NCI-H774 (cell line): ENCODE measurements at regions not wholly inside any gene's neighbourhood (a gene's known extent, or its start where the extent isn't known, plus 50 kb on each side); places are given as distances from the start of the nearest gene placed in this dataset.

Experiments used
- DNase-seq: peaks from one replicate; lab custom pipeline; 2025; lab: John Stamatoyannopoulos, UW

- no peak for DNase-seq
These were observed 208.4 kb downstream of the GASK1B start for GRCh38 chr4:157964463-157964862.

- DNase-seq, result no peak
These were observed 211.4 kb downstream of the GASK1B start for GRCh38 chr4:157961229-157961990.

GRCh38 chr4:157957905-157958304 lies 214.9 kb downstream of the GASK1B start:
- DNase-seq, result no peak

GRCh38 chr4:157942017-157942416 lies 230.8 kb downstream of the GASK1B start:
- no peak for DNase-seq

DNA sequence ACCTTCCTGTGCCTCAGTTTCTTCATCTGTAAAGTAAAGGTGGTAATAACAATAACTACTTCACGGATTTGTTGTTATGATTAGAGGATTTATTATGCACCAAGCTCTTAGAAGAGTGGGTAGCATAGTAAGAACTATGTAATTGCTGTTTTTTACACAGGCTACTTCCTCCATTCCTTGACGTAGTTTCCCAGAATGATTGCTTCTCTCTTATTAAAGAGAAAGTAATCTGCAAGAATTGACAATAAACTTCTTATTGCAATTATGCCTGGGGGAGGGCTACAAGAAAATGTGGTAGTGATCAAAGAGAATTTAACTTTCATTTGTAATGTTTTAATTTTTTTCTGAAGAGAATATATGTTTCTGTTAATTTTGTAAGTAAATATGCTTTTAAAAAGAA lies 238.7 kb downstream of the GASK1B start:
- no peak for DNase-seq

- no peak for DNase-seq
These were observed 239.9 kb downstream of the GASK1B start for GRCh38 chr4:157932936-157933335.

- no peak for DNase-seq
These were observed 243.3 kb downstream of the GASK1B start for GRCh38 chr4:157929486-157929885.

DNA sequence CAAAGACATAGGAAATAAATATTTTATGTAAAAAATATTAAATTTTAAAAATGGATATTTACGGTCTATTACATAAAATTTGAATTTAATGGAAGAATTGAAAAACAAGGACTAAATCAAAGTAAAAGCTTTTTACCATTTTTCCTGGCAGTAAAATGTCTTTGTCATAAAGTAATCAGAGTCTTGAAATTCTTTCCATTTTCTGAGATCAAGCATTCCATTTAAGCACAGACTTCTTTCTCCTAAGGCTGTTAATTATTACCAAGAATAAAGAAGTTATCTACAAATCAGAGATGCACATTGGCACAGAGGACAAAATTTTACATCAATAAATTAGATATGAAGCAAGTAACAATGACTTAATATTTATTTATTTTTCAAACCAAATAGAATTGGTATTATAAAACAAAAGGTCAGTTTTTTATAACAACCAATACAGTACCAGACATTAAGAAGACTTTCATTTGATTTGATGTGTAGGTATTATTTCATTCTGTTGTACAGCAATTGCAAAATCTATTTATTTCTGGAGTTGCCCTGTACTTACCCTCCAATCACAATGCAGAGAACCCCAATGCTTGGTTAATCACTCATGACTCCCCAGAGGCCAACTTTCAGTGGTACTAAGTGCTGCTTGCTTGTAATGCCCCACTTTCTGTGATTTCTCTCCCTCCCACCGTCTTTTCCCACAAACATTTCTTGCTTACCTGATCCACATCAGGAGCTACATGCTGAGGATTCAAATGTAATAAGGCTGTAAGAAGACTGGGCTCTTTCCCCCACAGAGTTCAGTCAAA lies 254.6 kb downstream of the GASK1B start:
- DNase-seq, result no peak

GRCh38 chr4:157912212-157912611 lies 260.6 kb downstream of the GASK1B start:
- no peak for DNase-seq

DNA sequence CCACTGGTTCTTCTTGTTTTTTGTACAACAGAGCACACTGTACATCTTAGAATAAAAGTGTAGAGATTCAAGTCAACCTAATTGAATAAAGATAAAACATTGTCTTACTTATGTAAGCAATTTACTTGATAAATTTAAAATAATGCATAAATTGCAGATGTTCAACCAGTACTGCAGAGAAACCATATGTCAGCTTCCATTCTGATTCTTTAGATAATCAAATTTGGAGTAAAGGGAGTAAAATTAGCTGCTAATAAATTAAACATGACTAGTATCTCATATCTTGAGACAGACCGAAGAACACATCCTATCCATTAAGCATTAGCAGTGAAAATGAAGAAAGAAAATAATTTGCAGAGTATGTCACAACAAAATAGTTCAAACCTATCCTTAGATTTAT lies 261.2 kb downstream of the GASK1B start:
- DNase-seq, result no peak

- DNase-seq, result no peak
These were observed 264.1 kb downstream of the GASK1B start for GRCh38 chr4:157908691-157909090.

GRCh38 chr4:157908031-157908430 lies 264.8 kb downstream of the GASK1B start:
- no peak for DNase-seq

GRCh38 chr4:157907226-157907946 lies 265.4 kb downstream of the GASK1B start:
- no peak for DNase-seq

DNA sequence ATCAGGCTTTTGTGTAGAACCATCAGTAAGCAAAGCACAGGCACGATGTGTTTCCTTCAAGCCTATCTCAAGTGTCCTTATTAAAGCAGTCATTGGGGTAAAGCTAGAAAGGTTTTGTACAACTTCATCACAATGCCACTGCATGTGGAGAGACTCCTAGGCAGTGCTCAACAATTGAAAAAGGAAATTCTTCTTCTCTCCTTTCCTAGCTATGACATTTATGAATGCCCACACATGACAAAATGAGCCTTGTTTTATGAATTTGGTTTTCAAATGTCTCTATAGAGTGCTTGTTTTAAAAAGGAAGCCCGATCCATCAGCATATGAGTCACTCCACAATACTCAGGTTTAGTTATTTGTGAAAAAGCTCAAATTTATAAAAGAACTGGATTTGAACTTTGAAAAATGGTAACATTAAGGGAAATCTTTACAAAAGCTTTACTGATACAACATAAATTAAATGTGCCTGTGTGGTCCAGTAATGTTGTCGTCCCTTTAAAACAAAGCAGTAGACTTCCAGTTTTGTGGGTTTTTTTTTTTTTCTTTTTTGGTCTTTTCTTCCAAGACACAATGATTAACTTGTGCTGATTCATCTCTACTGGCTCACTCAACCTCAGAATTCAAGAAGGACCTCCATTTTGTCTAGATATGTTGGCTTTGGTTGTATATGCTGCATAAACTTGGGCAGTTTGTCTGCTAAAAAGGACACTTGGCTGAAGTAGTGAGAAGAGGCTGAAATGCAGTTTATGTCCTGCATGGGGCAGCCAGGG lies 273.8 kb downstream of the GASK1B start:
- no peak for DNase-seq

DNA sequence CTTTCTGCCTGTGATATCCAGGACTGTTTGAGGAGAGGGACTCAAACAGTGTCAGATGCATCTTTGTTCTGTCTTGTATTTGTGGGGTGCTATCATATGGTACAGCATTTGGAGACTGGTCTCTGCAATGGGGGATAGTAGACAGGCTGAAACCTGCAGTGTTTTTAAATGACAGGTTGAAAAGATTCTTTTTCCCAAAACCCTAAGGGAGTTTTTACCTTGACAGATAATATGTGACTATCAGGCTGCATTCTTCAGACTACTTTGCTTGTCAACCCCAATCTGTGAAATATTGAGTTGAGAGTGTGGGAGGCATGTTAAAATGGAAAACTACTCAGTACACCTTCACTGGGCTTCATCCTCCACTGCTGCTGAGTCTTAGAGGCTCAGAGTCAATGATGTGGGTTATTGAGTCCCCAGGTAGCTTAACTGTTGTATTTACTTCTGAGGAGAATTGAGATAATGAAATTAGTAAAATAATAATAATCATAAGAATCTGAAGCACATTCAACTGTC lies 274.9 kb downstream of the GASK1B start:
- DNase-seq, result no peak

DNA sequence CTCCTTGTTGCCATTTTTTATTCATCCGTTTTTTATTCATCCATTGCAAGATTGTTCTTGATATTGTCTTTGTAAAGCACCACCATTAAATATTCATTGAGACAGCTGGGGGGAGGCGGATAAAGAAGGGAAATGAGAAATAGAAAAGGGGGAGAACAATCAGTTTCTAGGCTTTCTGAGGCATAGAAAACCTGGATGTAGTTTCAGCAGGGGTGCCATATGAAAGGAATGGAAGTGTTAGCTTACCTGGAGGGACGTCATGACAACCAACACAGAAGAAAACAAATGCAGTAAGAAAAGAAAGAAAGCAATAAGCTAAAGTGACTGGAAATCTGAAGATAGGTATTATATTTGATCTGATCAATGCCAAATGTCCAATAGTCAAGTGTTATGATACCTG lies 276.1 kb downstream of the GASK1B start:
- no peak for DNase-seq

- DNase-seq, result no peak
These were observed 277.6 kb downstream of the GASK1B start for GRCh38 chr4:157895205-157895604.

DNA sequence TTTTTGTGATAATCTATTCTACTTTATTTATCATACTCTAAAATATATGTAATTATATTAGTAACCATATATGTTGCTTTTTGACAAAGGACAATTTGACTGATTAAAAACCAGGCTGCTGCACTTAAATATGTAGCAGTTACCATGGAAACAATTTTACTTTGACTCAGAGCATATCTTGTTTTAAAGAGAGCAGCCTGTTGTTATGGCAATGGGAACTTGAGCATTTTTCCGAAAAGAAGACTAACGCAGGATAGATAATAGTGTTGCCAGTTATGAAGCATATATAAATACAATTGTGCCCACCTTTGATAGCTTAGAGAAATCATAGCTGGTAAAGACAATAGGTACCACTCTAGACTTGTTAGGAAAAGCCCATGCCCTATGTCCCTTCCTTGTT lies 283.0 kb downstream of the GASK1B start:
- no peak for DNase-seq

GRCh38 chr4:157888281-157888680 lies 284.5 kb downstream of the GASK1B start:
- no peak for DNase-seq

DNA sequence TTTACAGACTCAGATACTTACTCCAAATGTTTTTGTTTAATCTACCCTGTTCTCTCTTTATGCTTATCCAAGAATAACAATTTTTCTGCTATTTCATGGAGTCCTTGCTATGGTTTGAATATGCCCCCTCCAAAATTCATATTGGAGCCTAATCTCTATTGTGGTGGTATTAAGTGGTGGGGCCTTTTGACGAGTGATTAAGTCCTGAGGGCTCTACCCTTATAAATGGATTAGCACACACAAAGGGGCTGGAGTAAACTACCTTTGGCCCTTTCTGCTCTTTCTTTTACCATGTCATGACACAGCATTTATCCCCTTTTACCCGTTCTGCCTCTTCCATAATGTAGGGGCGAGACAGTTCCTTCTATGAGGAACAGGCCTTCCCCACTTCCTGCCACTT lies 285.5 kb downstream of the GASK1B start:
- DNase-seq, result no peak

DNA sequence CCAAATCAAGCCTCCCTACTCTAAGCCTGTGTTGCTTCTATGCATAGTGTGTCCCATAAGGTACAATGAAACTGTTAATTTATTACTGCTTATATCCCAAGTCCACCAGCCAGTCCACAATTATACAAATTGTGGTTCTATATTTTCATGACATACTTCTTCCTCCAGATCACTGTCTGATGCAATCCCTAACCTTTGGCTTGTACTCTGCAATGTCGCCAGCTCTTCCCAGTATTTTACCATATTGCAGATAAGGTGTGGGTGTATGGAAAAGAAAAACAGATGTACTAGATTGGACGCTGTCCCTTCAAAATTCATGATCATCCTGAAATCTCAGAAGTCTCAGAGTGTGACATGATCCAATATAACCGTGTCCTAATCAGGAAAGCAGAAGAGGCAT lies 286.2 kb downstream of the GASK1B start:
- no peak for DNase-seq

GRCh38 chr4:157885811-157886210 lies 287.0 kb downstream of the GASK1B start:
- no peak for DNase-seq
